Muscle layer of duodenum (tissue), 2 donors: ENCODE measurements at regions not wholly inside any gene's neighbourhood (a gene's known extent, or its start where the extent isn't known, plus 50 kb on each side); places are given as distances from the start of the nearest gene placed in this dataset.

Source experiments
- H3K27ac ChIP-seq: one replicate; pipeline ENCODE4 v1.7.0; 2013; ENCODE audit warnings: mild to moderate bottlenecking, low read length
- H3K27me3 ChIP-seq: one replicate; pipeline ENCODE4 v1.7.0; 2013; ENCODE audit warnings: low read depth, mild to moderate bottlenecking, control low read depth, low read length
- H3K36me3 ChIP-seq, 2 donors: one replicate each; pipeline ENCODE4 v1.7.0; 2013; ENCODE audit warnings: low read length in 2 of 2, control low read depth in 1 of 2, mild to moderate bottlenecking in 1 of 2; ENCODE audit not compliant: insufficient read depth in 2 of 2, control insufficient read depth in 1 of 2
- H3K4me1 ChIP-seq, 2 donors: one replicate each; pipeline ENCODE4 v1.7.0; 2013; ENCODE audit warnings: low read length in 2 of 2, mild to moderate bottlenecking in 2 of 2, control low read depth in 1 of 2, moderate library complexity in 1 of 2; ENCODE audit not compliant: insufficient read depth in 2 of 2, control insufficient read depth in 1 of 2
- H3K4me3 ChIP-seq, 2 donors: one replicate each; pipeline ENCODE4 v1.7.0; 2013; ENCODE audit warnings: low read length in 2 of 2, low read depth in 1 of 2, mild to moderate bottlenecking in 1 of 2
- H3K9me3 ChIP-seq, 2 donors: one replicate each; pipeline ENCODE4 v1.7.0; 2013; ENCODE audit warnings: low read length in 2 of 2, control low read depth in 1 of 2, mild to moderate bottlenecking in 1 of 2; ENCODE audit not compliant: control insufficient read depth in 1 of 2
- donor health status: healthy.

GRCh38 chr17:73710095-73710592, 65.9 kb upstream of the SDK2 start:
- Histone ChIP-seq H3K4me1 (peaks cover 0 to 4% of the 10 kb centered on the region in 2 donors), H3K36me3 (no peaks in the 10 kb centered on the region), H3K9me3 (no peaks in the 10 kb centered on the region), H3K27ac (no peak overlapping the region), H3K4me3 (no peak overlapping the region), H3K27me3 (peaks cover 19% of the 10 kb centered on the region)

- Histone ChIP-seq H3K27ac (no peak overlapping the region), H3K27me3 (peaks cover 22% of the 10 kb centered on the region), H3K4me1 (peaks cover 0 to 4% of the 10 kb centered on the region in 2 donors), H3K4me3 (no peak overlapping the region), H3K36me3 (no peaks in the 10 kb centered on the region), H3K9me3 (no peaks in the 10 kb centered on the region)
These were observed 66.9 kb upstream of the SDK2 start for GRCh38 chr17:73711184-73711583.

- no peaks in the 10 kb centered on the region for H3K9me3 ChIP-seq
- H3K27me3 ChIP-seq, result peaks cover 22% of the 10 kb centered on the region
- H3K4me3 ChIP-seq, result no peak overlapping the region
- H3K27ac ChIP-seq, result no peak overlapping the region
- no peaks in the 10 kb centered on the region for H3K36me3 ChIP-seq
- H3K4me1 ChIP-seq, result peaks cover 0 to 4% of the 10 kb centered on the region in 2 donors
These were observed 67.7 kb upstream of the SDK2 start for GRCh38 chr17:73711916-73712315.

GRCh38 chr17:73713136-73713535, 68.9 kb upstream of the SDK2 start:
- Histone ChIP-seq H3K27me3 (peaks cover 21% of the 10 kb centered on the region), H3K36me3 (no peaks in the 10 kb centered on the region), H3K4me1 (peaks cover 0 to 4% of the 10 kb centered on the region in 2 donors), H3K9me3 (no peaks in the 10 kb centered on the region), H3K4me3 (no peak overlapping the region), H3K27ac (no peak overlapping the region)

GRCh38 chr17:73715769-73716168, 71.5 kb upstream of the SDK2 start:
- Histone ChIP-seq H3K4me3 (no peak overlapping the region), H3K27me3 (peaks cover 16% of the 10 kb centered on the region), H3K36me3 (no peaks in the 10 kb centered on the region), H3K9me3 (no peaks in the 10 kb centered on the region), H3K27ac (no peak overlapping the region), H3K4me1 (peaks cover 0 to 16% of the 10 kb centered on the region in 2 donors)

GRCh38 chr17:73717690-73718089, 73.4 kb upstream of the SDK2 start:
- no peaks in the 10 kb centered on the region for H3K9me3 ChIP-seq
- H3K27me3 ChIP-seq, result peaks cover 9% of the 10 kb centered on the region
- H3K4me3 ChIP-seq, result no peak overlapping the region
- H3K4me1 ChIP-seq, result peaks cover 0 to 16% of the 10 kb centered on the region in 2 donors
- no peak overlapping the region for H3K27ac ChIP-seq
- H3K36me3 ChIP-seq, result no peaks in the 10 kb centered on the region

GRCh38 chr17:73718362-73718761, 74.1 kb upstream of the SDK2 start:
- H3K4me3 ChIP-seq, result no peak overlapping the region
- H3K27ac ChIP-seq, result no peak overlapping the region
- no peaks in the 10 kb centered on the region for H3K9me3 ChIP-seq
- H3K36me3 ChIP-seq, result no peaks in the 10 kb centered on the region
- H3K27me3 ChIP-seq, result peaks cover 9% of the 10 kb centered on the region
- peaks cover 0 to 16% of the 10 kb centered on the region in 2 donors for H3K4me1 ChIP-seq

- Histone ChIP-seq H3K27me3 (peaks cover 4% of the 10 kb centered on the region), H3K36me3 (no peaks in the 10 kb centered on the region), H3K4me3 (no peak overlapping the region), H3K4me1 (peaks cover 0 to 16% of the 10 kb centered on the region in 2 donors), H3K9me3 (no peaks in the 10 kb centered on the region), H3K27ac (no peak overlapping the region)
These were observed 74.7 kb upstream of the SDK2 start for GRCh38 chr17:73718912-73719311.

- Histone ChIP-seq H3K36me3 (no peaks in the 10 kb centered on the region), H3K27me3 (peaks cover 3% of the 10 kb centered on the region), H3K9me3 (no peaks in the 10 kb centered on the region), H3K4me3 (no peak overlapping the region), H3K4me1 (peaks cover 0 to 16% of the 10 kb centered on the region in 2 donors), H3K27ac (no peak overlapping the region)
These were observed 75.4 kb upstream of the SDK2 start for GRCh38 chr17:73719588-73720071.

GRCh38 chr17:73720187-73720834, 76.1 kb upstream of the SDK2 start:
- H3K4me1 ChIP-seq, result peaks cover 0 to 16% of the 10 kb centered on the region in 2 donors
- H3K4me3 ChIP-seq, result no peak overlapping the region
- no peaks in the 10 kb centered on the region for H3K9me3 ChIP-seq
- H3K27me3 ChIP-seq, result peaks cover 3% of the 10 kb centered on the region
- H3K27ac ChIP-seq, result no peak overlapping the region
- no peaks in the 10 kb centered on the region for H3K36me3 ChIP-seq

GRCh38 chr17:73722165-73722564, 77.9 kb upstream of the SDK2 start:
- H3K27ac ChIP-seq, result no peak overlapping the region

GRCh38 chr17:73723317-73723716, 79.1 kb upstream of the SDK2 start:
- H3K27me3 ChIP-seq, result no peaks in the 10 kb centered on the region
- H3K4me1 ChIP-seq, result peaks cover 0 to 16% of the 10 kb centered on the region in 2 donors
- H3K36me3 ChIP-seq, result no peaks in the 10 kb centered on the region
- H3K27ac ChIP-seq, result no peak overlapping the region
- H3K9me3 ChIP-seq, result no peaks in the 10 kb centered on the region
- H3K4me3 ChIP-seq, result no peak overlapping the region

More at GRCh38 chr17:73722165-73722564, 77.9 kb upstream of the SDK2 start:
- Histone ChIP-seq H3K27me3 (no peaks in the 10 kb centered on the region), H3K36me3 (no peaks in the 10 kb centered on the region), H3K4me1 (peaks cover 0 to 16% of the 10 kb centered on the region in 2 donors), H3K9me3 (no peaks in the 10 kb centered on the region), H3K4me3 (no peak overlapping the region)
